ENCODE measurements at regions not wholly inside any gene's neighbourhood (a gene's known extent, or its start where the extent isn't known, plus 50 kb on each side); places are given as distances from the start of the nearest gene placed in this dataset.

- no peaks in the 10 kb centered on the region for H4K20me1 ChIP-seq (replicated peaks; ENCODE audit: control insufficient read depth, extremely low read depth, insufficient read depth, low read length)
- TF ChIP-seq FOS (IDR thresholded peaks at IDR 0.05; ENCODE audit: borderline replicate concordance, insufficient read depth, low read length) (no peak), EZH2 (IDR thresholded peaks at IDR 0.05; ENCODE audit: borderline replicate concordance, low read depth, low read length, severe bottlenecking) (no peak), MAX (IDR thresholded peaks at IDR 0.05; ENCODE audit: insufficient read depth, insufficient read length) (no peak), POLR2AphosphoS5 (IDR thresholded peaks at IDR 0.05; ENCODE audit: insufficient read depth, low read depth, low read length) (no peak), GATA2 (IDR thresholded peaks at IDR 0.05; ENCODE audit: insufficient read depth, insufficient read length, low read depth, low read length) (no peak), CTCF (IDR thresholded peaks at IDR 0.05; ENCODE audit: extremely low read depth in 1 of 2, insufficient read depth in 1 of 2, low read depth in 1 of 2, low read length in 2 of 2) (no peak), POLR2A (IDR thresholded peaks at IDR 0.05; ENCODE audit: low read depth, low read length) (no peak), MYC (IDR thresholded peaks at IDR 0.05; ENCODE audit: low read depth, low read length) (no peak), JUN (IDR thresholded peaks at IDR 0.05; ENCODE audit: borderline replicate concordance, insufficient read depth, insufficient read length, low read depth) (no peak)
- no TSS peak for BruUV-seq (replicated peaks)
- no peak overlapping the region for H3K9ac ChIP-seq (replicated peaks; ENCODE audit: extremely low read depth, insufficient read depth, low read length)
- no peaks in the 10 kb centered on the region for H3K4me1 ChIP-seq (ENCODE audit: control insufficient read depth, extremely low read depth, insufficient read depth, low read length)
- H3K27me3 ChIP-seq (ENCODE audit: control insufficient read depth in 2 of 2, insufficient read depth in 2 of 2, low read length in 2 of 2) = no peaks in the 10 kb centered on the region
- H3K9me1 ChIP-seq (replicated peaks; ENCODE audit: control insufficient read depth, extremely low read depth, insufficient read depth, low read length) = no peaks in the 10 kb centered on the region
- H3K36me3 ChIP-seq (ENCODE audit: control insufficient read depth in 2 of 2, extremely low read depth in 1 of 2, insufficient read depth in 2 of 2, low read length in 2 of 2) = no peaks in the 10 kb centered on the region
- no peak for DNase-seq (ENCODE audit: low read depth, low spot score)
- intact Hi-C loops (cut with micrococcal nuclease) (no loop called here), dilution Hi-C loops (cut with MboI; ENCODE audit: extremely low pct_ligation_motif_present, low sequenced_read_pairs) (no loop called here)
- H3K9me3 ChIP-seq (replicated peaks; ENCODE audit: control insufficient read depth, insufficient read depth, low read length) = no peaks in the 10 kb centered on the region
- no peak for FAIRE-seq
- H3K4me3 ChIP-seq (replicated peaks in 1 of 3; ENCODE audit: insufficient read depth in 1 of 3, low read depth in 1 of 3, low read length in 3 of 3) = no peak overlapping the region
- H2AFZ ChIP-seq (ENCODE audit: low read depth, low read length) = no peak overlapping the region
- ChIA-PET POLR2A (no interaction called here), CTCF (interaction anchor here (1.7 kb wide), 1 partner anchor 46 kb away, joined by 4 read pairs; no protein-coding TSS in a partner anchor)
- no peak overlapping the region for H3K4me2 ChIP-seq (ENCODE audit: insufficient read depth, low read length)
- no peaks in the 10 kb centered on the region for H3K79me2 ChIP-seq (ENCODE audit: control insufficient read depth, insufficient read depth, low read length)
- no peak overlapping the region for H3K27ac ChIP-seq (ENCODE audit: insufficient read depth, low read depth, low read length)
Observed at GRCh38 chr12:90808568-90808967, 146.4 kb downstream of the CCER1 start.
